ENCODE measurements at regions not wholly inside any gene's neighbourhood (a gene's known extent, or its start where the extent isn't known, plus 50 kb on each side); places are given as distances from the start of the nearest gene placed in this dataset.
A peak's percentile ranks its signal among the peaks of the same experiment; 100 is the strongest.

DNA sequence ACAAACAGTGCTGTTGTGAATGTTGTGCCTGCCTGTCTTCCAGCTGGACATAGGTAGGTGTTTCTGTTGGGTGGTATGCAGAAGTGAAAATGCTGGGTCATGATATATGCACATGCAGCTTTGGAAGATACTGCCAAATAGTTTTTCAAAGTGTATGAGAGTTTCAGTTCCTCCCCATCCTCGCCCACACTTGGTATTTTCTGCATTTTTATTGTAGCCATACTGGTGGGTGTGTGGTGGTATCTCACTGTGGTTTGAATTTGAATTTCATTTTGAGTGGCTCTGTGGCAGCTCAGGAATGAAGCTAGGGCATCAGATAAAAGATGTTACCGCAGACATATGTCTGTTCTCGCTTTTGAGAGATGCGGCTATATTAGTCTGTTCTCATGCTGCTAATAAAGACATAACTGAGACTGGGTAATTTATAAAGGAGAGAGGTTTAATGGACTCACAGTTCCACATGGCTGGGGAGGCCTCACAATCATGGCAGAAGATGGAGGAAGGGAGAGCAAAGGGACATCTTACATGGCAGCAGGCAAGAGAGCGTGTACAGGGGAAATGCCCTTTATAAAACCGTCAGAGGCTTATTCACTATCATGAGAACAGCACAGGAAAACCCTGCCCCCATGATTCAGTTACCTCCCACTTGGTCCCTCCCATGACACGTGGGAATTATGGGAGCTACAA lies 183.1 kb downstream of the CAND1 start:
- peak; percentile 77 for DNase-seq
- ATAC-seq (replicated peaks), result peak; percentile 83 to 87
- H3K36me3 Mint-ChIP-seq, result peaks cover 16 to 24% of the 10 kb centered on the region in 2 donors
- peak overlapping the region; percentile 80 for H3K27ac Mint-ChIP-seq
- peaks cover 19 to 22% of the 10 kb centered on the region in 2 donors for H3K9me3 Mint-ChIP-seq
- peaks cover 35 to 48% of the 10 kb centered on the region in 2 donors for H3K4me1 Mint-ChIP-seq
- H3K4me3 Mint-ChIP-seq, result peak overlapping the region; percentile 18 to 59
- peaks cover 5 to 8% of the 10 kb centered on the region in 2 donors for H3K27me3 Mint-ChIP-seq

GRCh38 chr12:67453191-67453590 lies 184.0 kb downstream of the CAND1 start:
- Mint-ChIP-seq H3K27me3 (peaks cover 0 to 4% of the 10 kb centered on the region in 2 donors), H3K9me3 (peaks cover 19 to 22% of the 10 kb centered on the region in 2 donors), H3K4me3 (no peak overlapping the region), H3K4me1 (peaks cover 36 to 57% of the 10 kb centered on the region in 2 donors), H3K27ac (peak overlapping the region; percentile 32), H3K36me3 (peaks cover 16 to 24% of the 10 kb centered on the region in 2 donors)
- ATAC-seq (replicated peaks), result no peak
- no peak for DNase-seq

DNA sequence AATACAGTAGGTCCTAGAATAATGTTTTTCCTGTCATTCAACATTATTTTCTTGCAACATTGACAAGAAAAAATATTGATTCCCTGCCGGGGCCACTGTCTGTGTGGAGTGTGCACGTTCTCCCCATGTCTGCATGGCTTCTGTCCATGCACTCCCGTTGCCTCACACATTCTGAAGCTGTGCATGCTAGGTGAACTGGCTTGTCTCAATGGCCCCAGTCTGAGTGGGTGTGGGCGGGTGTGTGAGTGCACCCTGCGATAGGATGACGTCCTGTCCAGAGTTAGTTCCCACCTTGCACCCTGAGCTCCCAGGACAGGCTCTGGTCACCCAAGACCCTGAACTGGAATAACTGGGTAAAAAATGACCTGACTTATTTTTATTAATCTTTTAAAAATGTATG lies 186.1 kb downstream of the CAND1 start:
- Mint-ChIP-seq H3K36me3 (peaks cover 7 to 17% of the 10 kb centered on the region in 2 donors), H3K9me3 (peaks cover 14 to 17% of the 10 kb centered on the region in 2 donors), H3K27ac (no peak overlapping the region), H3K4me1 (peaks cover 20 to 41% of the 10 kb centered on the region in 2 donors), H3K4me3 (no peak overlapping the region), H3K27me3 (peaks cover 0 to 4% of the 10 kb centered on the region in 2 donors)
- ATAC-seq (replicated peaks) (no peak), DNase-seq (no peak)

- Mint-ChIP-seq H3K27ac (no peak overlapping the region), H3K27me3 (peaks cover 0 to 4% of the 10 kb centered on the region in 2 donors), H3K4me1 (peaks cover 16 to 29% of the 10 kb centered on the region in 2 donors), H3K4me3 (no peak overlapping the region), H3K9me3 (peaks cover 7 to 9% of the 10 kb centered on the region in 2 donors), H3K36me3 (peaks cover 7 to 8% of the 10 kb centered on the region in 2 donors)
- DNase-seq (no peak), ATAC-seq (replicated peaks) (no peak)
Measured at GRCh38 chr12:67456431-67456901, 187.3 kb downstream of the CAND1 start.

GRCh38 chr12:67457136-67457535 lies 188.0 kb downstream of the CAND1 start:
- Mint-ChIP-seq H3K27me3 (peaks cover 0 to 4% of the 10 kb centered on the region in 2 donors), H3K36me3 (peaks cover 7 to 8% of the 10 kb centered on the region in 2 donors), H3K9me3 (peaks cover 7 to 9% of the 10 kb centered on the region in 2 donors), H3K4me3 (no peak overlapping the region), H3K27ac (no peak overlapping the region), H3K4me1 (peaks cover 13 to 23% of the 10 kb centered on the region in 2 donors)
- no peak for DNase-seq
- ATAC-seq (replicated peaks), result no peak

GRCh38 chr12:67457778-67458665 lies 188.9 kb downstream of the CAND1 start:
- no peak overlapping the region for H3K27ac Mint-ChIP-seq
- H3K36me3 Mint-ChIP-seq, result peaks cover 2% of the 10 kb centered on the region in 2 donors
- H3K4me3 Mint-ChIP-seq, result peak overlapping the region in 1 of 2 donors; percentile 8
- H3K4me1 Mint-ChIP-seq, result peaks cover 7 to 14% of the 10 kb centered on the region in 2 donors
- peaks cover 0 to 4% of the 10 kb centered on the region in 2 donors for H3K27me3 Mint-ChIP-seq
- H3K9me3 Mint-ChIP-seq, result peaks cover 2 to 4% of the 10 kb centered on the region in 2 donors
- DNase-seq (peak; percentile 28), ATAC-seq (replicated peaks) (peak; percentile 89 to 96)

GRCh38 chr12:67459173-67459572 lies 189.4 kb upstream of the DYRK2 start:
- no peak for DNase-seq
- Mint-ChIP-seq H3K4me3 (no peak overlapping the region), H3K9me3 (no peaks in the 10 kb centered on the region), H3K4me1 (peaks cover 5 to 12% of the 10 kb centered on the region in 2 donors), H3K27ac (no peak overlapping the region), H3K36me3 (no peaks in the 10 kb centered on the region), H3K27me3 (peaks cover 0 to 4% of the 10 kb centered on the region in 2 donors)
- no peak for ATAC-seq (replicated peaks)

DNA sequence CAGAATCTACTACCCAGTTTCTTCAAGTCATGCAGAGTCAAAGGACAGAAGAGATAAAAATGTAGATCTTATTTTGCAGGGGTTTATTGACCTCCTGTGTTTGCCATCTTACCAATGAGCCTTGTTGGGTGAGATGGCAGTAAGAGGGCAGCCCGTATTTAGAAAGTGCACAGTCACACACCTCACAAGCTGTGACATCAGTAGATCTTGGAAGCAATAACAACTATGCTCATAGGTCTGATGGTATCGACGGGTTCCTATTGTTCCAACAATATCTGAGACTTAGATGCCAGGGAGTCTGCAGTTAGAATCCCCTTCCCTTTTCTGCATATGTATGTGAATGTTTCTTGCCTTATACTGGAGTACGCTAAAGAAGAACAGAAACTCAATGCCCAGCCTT lies 189.0 kb upstream of the DYRK2 start:
- H3K27me3 Mint-ChIP-seq, result peaks cover 0 to under 1% of the 10 kb centered on the region in 2 donors
- peaks cover 5 to 12% of the 10 kb centered on the region in 2 donors for H3K4me1 Mint-ChIP-seq
- ATAC-seq (replicated peaks), result no peak
- DNase-seq, result no peak
- H3K9me3 Mint-ChIP-seq, result no peaks in the 10 kb centered on the region
- no peak overlapping the region for H3K4me3 Mint-ChIP-seq
- H3K36me3 Mint-ChIP-seq, result no peaks in the 10 kb centered on the region
- no peak overlapping the region for H3K27ac Mint-ChIP-seq

- ATAC-seq (replicated peaks), result no peak
- peaks cover 0 to 1% of the 10 kb centered on the region in 2 donors for H3K9me3 Mint-ChIP-seq
- no peak for DNase-seq
- H3K36me3 Mint-ChIP-seq, result no peaks in the 10 kb centered on the region
- H3K4me1 Mint-ChIP-seq, result peaks cover 5 to 12% of the 10 kb centered on the region in 2 donors
- no peaks in the 10 kb centered on the region for H3K27me3 Mint-ChIP-seq
- H3K27ac Mint-ChIP-seq, result no peak overlapping the region
- no peak overlapping the region for H3K4me3 Mint-ChIP-seq
Measured at GRCh38 chr12:67460388-67460787, 188.2 kb upstream of the DYRK2 start.

- H3K27ac Mint-ChIP-seq, result no peak overlapping the region
- H3K36me3 Mint-ChIP-seq, result peaks cover 8 to 15% of the 10 kb centered on the region in 2 donors
- no peak overlapping the region for H3K4me3 Mint-ChIP-seq
- H3K27me3 Mint-ChIP-seq, result peaks cover 4 to 13% of the 10 kb centered on the region in 2 donors
- H3K9me3 Mint-ChIP-seq, result peaks cover 16 to 17% of the 10 kb centered on the region in 2 donors
- H3K4me1 Mint-ChIP-seq, result no peaks in the 10 kb centered on the region
- ATAC-seq (replicated peaks) (no peak), DNase-seq (no peak)
Measured at GRCh38 chr12:67468549-67469245, 179.8 kb upstream of the DYRK2 start.

- no peaks in the 10 kb centered on the region for H3K4me1 Mint-ChIP-seq
- no peak overlapping the region for H3K4me3 Mint-ChIP-seq
- no peak for ATAC-seq (replicated peaks)
- H3K27me3 Mint-ChIP-seq, result peaks cover 4 to 13% of the 10 kb centered on the region in 2 donors
- no peak for DNase-seq
- H3K27ac Mint-ChIP-seq, result no peak overlapping the region
- peaks cover 8 to 15% of the 10 kb centered on the region in 2 donors for H3K36me3 Mint-ChIP-seq
- H3K9me3 Mint-ChIP-seq, result peaks cover 16 to 17% of the 10 kb centered on the region in 2 donors
Measured at GRCh38 chr12:67469666-67470065, 178.9 kb upstream of the DYRK2 start.

DNA sequence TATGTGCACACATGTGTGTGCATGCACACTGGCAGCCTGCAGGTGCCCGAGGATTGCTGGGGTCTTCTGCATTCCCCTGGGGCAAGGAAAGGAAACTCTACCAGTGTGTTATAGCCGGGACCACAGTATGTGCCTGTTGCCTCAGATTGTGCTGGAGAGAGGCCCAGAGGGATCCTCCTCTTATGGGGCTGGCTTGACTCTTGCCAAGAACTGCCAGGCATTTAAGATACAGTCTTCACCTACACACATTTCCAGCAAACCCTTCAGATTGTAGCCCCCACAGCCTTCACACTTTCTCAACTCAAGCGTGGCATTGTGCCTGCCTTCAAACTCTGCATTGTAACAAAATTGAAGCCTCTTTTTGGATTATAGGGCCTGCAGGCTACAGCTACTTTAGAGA lies 176.7 kb upstream of the DYRK2 start:
- peaks cover 10% of the 10 kb centered on the region in 2 donors for H3K9me3 Mint-ChIP-seq
- no peak overlapping the region for H3K27ac Mint-ChIP-seq
- no peaks in the 10 kb centered on the region for H3K4me1 Mint-ChIP-seq
- H3K27me3 Mint-ChIP-seq, result peaks cover 4 to 7% of the 10 kb centered on the region in 2 donors
- no peak overlapping the region for H3K4me3 Mint-ChIP-seq
- ATAC-seq (replicated peaks), result no peak
- H3K36me3 Mint-ChIP-seq, result peaks cover 5 to 9% of the 10 kb centered on the region in 2 donors
- DNase-seq, result no peak

GRCh38 chr12:67472539-67472938 lies 176.0 kb upstream of the DYRK2 start:
- Mint-ChIP-seq H3K27me3 (peaks cover under 1 to 6% of the 10 kb centered on the region in 2 donors), H3K9me3 (peaks cover 2 to 4% of the 10 kb centered on the region in 2 donors), H3K27ac (no peak overlapping the region), H3K36me3 (peaks cover 2 to 3% of the 10 kb centered on the region in 2 donors), H3K4me3 (no peak overlapping the region), H3K4me1 (no peaks in the 10 kb centered on the region)
- DNase-seq (no peak), ATAC-seq (replicated peaks) (no peak)
